HT-29 (cell line): ENCODE measurements at regions not wholly inside any gene's neighbourhood (a gene's known extent, or its start where the extent isn't known, plus 50 kb on each side); places are given as distances from the start of the nearest gene placed in this dataset.
"Not testable (repeated sequence)": the region's sequence is repeated elsewhere in the genome, so short reads cannot be mapped to it uniquely, and the experiment has no call there.

Experiments used
- DNase-seq: peaks from one replicate; pipeline ENCODE4 v3.0.0-alpha.2; 2015; ENCODE audit warnings: low spot score

DNA sequence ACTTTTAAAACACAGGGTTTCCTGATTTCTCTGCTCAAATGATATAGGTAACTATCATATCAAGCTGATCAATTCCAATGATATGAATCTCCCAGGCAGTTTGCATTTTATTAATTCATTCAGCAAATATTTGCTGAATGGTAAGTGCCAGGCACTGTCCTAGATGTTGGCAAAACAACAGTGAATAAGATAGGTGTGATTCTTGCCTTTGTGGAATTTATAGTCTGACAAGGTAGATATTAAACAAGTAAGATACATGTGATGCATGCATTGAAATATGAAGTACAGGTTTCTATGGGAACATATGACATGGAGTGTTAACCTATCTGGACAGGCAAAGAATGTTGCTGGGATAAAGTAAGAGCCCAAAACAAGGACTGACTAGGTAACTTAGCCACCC is 231.8 kb upstream of the DAB2 start:
- DNase-seq: no peak

DNA sequence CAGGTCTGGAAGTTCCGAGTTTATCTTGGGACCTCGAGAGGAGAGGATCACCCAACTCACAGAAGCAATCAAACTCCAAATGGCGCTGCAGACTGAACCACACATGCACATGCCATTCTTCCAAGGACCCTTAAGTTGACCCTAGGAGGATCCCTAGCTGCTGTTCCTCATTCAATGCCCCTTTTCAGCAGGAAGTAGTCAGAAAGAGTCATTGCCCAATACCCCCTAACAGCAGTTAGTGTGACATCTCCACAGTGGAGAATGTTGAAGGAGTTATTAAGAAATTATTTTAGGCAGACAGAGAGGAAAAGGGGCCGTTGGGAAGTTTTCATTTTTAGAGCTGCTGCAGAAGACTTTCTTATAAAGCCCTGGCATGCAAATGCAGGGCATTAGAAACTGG is 229.9 kb upstream of the DAB2 start:
- no peak for DNase-seq

DNA sequence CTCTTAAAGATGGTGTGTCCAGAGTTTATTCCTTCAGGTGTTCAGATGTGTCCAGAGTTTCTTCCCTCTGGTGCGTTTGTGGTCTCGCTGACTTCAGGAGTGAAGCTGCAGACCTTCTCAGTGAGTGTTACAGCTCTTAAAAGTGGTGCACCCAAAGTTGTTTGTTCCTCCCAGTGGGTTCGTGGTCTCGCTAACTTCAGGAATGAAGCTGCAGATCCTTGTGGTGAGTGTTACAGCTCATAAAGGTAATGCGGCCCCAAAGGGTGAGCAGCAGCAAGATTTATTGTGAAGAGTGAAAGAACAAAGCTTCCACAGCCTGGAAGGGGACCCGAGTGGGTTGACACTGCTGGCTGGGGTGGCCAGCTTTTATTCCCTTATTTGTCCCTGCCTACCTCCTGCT is 227.7 kb upstream of the DAB2 start:
- DNase-seq: not testable (repeated sequence)

DNA sequence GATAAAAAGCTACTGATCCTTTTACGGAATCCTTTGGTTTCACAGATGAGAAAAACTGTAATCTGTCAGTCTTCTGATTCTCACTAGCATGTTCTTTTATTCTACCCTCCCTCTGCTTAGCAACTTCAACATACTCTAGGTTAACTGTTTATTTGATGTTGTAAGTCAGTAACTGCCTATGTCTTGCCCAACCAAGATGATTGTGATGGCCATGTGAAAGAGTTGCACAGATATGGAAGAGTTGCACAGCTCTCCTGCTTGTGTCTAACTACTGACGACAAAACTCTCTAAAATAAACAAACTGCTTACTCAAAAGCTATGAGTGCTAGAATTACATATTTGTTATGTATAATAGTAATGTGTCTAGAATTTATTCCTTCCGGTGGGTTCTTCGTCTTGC is 227.3 kb upstream of the DAB2 start:
- DNase-seq: no peak

DNA sequence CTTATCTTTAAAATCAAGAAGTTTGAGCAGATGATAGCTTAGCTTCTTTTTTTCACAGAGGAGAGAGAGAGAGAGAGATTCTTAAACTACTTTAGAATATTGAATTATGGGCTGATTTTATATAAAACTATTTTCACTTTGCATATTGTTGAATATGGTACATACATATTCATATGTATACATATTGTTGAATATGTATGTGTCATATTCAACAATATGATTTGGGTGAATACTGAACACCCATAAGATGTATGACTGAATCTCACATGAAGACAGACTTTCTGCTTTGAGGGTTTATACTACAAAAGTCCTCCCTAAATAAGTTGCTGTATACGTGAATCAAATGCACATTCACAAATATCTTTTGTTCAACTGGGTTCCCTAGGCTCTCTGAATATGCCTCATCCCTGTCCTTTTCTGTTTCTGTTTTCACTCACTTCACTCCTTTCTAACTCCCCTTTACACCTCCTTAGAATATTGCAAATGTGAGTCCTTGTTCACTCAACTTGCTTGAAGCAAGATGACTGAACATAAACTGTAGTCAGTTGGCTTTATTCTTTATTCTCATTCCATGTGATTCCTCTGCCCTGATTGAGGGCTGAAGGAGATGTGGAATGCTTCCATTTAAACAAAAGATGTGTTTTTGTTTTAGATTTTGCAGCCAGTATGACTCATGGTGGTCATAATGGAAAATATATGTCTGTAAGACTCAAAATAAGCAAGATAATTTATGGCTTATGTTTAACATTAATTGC is 225.4 kb upstream of the DAB2 start:
- no peak for DNase-seq

DNA sequence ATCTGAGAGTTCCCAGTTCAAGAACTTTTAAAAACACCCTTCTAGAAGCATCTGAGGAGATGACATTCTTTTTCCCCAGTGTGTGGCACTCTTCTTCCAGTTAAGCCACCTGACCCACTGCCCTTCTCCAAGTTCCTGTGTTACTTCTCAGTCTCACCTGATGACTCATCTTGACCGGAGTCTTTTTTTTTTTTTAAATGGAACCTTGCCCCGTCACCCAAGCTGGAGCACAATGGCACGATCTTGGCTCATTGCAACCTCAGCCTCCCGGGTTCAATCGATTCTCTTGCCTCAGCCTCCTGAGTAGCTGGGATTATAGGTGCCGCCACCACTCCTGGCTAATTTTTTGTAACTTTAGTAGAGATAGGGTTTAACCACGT is 224.1 kb upstream of the DAB2 start:
- peak; percentile 72 for DNase-seq

DNA sequence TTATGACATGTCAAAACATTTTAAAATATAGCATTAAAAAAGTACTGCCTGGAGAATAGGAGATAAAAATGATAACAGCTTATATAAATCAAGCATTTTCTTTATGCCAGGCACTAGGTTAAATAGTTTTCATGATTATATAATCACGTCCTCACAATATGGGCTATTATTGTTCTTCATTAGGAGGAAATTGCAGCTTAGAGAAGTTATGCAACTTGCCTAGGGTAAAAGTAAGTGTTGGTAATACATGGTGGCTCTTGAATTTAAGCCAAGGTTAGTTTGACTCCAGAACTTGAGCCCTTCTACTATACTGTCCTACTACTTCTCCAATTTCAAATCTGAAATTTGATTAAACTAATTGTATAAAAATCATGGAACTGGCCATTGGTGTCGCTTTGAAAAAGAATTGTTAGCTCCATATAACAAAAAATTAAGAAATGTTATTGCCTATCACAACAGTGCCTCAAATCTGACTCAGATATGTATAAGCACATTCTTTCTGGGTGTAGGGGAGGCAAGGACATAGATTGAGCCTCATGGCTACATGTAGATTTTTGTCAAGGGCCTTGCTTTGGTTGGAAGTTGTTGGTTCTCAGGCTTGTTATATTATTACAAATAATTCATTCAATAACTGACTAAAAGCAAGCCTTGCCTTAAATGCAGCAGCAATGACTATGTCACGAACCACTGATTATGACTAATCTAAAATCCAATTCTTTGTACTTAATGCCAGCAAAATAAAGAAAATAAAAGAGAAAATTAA is 223.5 kb upstream of the DAB2 start:
- no peak for DNase-seq

DNA sequence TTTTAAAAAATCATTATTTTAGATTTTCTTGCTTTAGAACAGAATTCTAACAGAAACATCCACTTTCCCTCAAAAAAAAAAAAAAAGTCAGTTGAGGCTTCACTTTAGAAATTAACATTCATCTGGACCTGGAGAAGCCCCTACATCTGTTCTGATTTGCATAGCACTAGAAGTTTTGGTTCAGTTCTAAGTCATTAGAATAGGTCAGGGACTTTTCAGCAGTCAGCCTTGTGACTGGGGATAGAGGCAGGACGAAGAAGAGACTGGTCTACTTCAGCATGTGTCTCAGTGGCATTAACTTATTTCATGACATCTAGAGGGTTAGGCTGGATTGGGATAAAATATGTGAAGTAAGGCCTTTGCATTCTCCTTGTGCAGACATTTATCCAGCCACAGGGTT is 215.8 kb upstream of the DAB2 start:
- DNase-seq: no peak

DNA sequence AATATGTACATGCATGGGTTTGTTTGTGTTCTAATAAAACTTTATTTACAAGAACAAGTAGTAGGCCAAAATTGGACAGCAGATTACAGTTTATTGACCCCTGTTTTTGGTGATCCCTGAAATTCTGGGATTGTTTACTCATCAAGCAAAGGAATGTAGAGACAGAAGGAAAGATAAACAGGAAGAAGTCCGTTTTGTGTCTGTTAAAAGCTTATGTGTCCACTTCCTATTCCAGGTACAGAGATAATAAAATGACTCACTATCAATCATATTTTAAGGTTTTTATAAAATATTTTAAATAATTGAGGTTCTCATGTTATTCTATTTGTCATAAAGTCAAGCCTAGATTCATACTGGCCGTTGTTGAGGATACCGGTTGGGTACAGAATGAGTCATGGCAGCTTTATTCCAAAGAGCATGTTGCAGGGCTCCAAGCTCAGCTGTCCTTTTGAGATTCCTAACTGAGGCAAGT is 214.9 kb upstream of the DAB2 start:
- peak; percentile 48 for DNase-seq

DNA sequence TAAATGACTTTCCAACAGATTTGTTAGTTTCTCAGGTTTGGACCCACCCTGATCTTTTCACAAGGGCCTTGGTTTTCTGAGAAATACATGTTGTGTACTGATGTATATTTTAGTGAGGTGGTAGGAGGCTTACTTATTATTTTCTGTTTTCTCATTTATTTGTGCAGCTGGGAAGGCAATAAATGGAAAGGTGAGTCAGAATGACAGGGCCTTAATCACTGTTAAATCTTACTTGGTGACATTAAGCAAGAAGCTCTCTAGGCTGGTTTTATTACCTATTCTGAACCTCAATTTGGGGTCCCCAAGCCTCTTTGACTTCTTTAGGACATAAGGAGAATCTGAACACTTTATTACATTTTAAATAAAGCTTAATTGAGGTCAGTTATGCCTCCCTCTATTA is 214.0 kb upstream of the DAB2 start:
- peak; percentile 45 for DNase-seq

DNA sequence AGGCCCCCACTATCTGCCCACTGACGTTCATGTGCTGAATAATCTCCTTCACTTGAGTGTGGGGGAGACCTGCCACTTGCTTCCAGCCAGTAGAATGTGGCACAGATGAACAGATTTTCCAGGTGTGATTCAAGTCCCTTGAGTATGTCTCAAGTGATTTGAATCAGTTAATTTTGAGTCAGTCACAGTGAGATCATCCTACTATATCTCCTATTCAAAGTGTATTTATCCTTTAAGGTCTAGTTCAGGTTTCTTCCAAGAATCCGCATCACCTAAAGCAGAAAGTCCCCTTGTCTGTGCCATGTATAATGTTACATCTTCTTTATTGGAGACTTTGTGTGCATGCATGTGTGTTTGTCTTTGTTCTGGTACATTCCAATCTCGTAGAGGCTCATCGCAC is 208.3 kb upstream of the DAB2 start:
- DNase-seq: no peak

DNA sequence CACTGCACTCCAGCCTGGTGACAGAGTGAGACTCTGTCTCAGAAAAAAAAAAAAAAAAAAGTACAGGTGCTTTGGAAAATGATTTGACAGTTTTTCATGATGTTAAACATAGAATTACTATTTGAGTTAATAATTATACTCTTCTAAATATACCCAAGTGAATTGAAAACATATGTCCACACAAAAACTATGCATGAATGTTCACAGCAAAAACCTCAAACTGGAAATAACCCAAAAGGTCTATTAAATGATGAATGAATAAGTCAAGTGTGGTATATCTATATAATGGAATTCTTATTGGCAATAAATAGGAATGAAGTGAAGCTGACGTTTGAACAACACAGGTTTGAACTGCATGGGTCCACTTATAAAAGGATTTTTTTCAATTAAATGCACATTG is 207.2 kb upstream of the DAB2 start:
- DNase-seq: no peak

DNA sequence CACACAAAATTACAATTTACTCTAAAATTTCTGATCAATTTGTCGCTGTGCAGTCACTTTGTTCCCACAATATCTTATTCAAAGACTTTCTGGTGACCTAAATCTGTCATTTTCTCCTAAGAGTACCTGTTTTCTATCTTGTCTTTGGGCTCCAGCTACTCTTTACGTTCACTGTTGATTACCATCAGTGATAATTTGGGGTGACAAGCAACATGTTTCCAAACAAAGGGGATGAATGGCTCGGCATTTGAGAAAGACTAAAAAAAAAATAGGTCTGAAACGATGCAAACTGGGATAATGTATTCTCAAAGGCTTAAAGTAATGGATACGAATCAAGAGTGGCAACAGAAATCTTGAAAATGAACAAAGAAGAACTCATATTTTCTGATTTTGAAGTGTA is 205.2 kb upstream of the DAB2 start:
- no peak for DNase-seq

DNA sequence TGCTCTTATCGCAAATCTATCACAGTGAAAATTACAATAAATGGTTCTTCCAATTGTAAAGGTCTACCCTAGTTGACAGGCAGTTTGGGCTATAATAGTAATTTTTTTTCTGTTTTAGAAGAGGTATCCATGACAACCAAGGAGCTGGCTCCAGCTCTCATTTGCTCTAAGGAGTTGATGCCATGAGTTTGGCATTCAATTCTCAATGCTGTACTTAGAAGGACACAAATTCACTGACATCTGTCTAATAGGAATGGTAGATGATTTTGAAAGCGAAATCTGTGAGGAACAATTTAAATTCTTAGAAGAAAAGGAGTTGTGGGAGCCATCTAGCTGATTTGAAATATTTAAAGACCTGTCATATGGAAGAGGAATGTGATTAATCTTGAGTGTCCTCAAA is 203.6 kb upstream of the DAB2 start:
- no peak for DNase-seq

DNA sequence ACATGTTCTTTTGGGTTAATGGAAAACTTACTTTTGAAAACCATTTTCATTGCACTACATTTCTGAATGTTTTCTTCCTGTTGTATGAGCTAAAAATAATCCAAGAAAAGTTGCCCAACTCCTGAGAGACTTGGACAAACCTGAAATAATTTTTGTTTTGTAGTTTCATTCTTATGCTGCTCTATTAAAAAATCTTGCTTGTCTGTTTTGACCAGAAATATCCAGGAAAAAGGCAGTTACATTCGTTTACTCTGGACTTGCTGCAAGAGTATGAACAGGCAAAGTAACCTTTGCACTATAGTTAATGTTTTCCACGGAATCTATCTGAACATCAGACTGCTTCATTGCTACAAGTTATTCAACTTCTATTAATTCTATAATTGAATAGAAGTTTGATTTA is 200.1 kb upstream of the DAB2 start:
- peak; percentile 83 for DNase-seq

DNA sequence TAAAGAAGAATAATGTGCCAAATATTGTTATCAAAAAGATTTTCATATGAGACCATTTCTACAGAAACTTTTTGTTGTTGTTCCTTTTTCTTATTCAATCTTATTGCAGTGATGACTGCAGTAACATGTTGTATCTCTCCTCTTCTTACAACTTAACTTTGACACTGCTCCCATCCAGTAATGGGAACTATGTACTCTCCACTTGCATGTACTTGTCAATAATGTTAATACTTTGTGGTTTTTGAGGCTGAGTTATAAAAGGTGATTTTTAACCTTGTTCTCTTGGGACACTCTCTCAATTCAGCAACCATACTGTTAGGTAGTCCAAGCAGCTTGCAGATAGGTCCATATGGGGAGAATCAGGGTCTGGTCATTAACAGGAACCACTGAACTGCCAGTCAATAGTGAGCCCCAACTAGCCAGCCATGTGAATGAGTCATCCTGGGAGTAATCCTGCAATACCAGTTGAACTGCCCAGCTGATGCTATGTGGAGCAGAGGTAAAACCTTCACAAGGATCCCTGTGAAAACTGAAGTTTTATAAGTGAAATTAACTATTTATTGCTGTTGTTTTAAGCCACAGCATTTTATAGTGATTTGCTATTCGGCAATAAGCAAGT is 199.6 kb upstream of the DAB2 start:
- DNase-seq: peak; percentile 98

DNA sequence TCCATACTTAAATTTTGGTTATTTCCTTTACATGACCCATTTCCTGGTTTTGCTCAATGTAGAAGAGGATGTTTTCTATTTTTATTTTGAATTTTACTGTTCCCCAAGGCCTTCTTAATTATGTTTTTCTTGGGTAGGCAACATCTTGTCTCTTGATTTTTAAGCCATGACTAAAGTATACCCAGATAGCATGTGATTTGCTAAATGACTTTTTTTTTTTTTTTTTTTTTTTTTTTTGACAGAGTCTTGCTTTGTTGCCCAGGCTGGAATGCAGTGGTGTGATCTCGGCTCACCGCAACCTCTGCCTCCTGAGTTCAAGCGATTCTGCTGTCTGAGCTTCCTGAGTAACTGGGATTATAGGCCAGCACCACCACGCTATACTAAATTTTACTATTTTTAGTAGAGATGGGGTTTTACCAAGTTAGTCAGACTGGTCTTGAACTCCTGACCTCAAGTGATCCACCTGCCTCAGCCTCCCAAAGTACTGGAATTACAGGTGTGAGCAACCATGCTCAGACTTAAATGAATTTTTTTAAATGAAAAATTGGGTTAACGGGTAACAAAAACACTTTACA is 198.6 kb upstream of the DAB2 start:
- DNase-seq: no peak

DNA sequence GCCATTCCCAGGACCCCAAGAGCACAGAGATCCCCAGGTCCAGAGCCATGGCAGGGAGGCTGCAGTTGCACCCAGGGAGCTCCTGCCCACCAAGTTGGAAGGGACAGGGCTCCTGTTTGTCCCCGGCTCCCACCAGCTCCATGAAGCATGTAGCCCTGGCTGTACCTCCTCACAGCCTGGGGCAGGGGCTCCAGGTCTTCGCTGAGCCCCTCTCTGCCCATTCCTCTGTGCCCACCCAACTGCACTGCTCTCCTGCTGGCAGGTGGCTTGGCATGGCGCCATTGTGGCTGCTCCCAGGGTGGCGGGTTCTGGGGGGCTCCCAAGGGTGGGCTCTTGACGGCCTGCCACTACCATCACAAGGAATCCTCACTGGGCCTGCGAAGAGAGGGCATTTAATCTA is 197.5 kb upstream of the DAB2 start:
- no peak for DNase-seq

DNA sequence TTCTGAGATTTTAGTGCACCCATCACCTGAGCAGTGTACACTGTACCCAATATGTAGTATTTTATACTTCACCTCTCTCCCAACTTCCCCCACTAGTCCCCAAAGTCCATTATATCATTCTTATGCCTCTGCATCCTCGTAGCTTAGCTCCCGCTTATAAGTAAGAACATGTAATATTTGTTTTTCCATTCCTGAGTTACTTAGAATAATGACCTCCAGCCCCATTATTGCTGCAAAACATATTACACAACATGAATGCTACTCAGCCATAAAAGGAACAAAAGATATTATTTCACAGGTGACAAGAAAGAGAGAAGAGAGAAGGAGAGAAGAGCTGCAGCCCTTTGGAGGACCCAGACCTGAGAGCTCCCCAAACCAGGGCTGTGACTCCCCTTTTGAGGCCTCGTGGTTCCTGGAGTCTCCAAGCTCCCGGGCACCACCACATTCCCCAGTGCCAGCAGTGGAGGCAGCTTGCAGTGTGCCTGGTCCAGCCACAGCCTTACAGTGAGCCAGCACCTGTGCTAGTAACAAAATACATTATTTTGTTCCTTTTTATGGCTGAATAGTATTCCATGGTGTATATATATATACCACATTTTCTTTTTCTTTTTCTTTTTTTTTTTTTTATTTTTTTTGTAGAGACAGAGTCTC is 194.5 kb upstream of the DAB2 start:
- DNase-seq: no peak

DNA sequence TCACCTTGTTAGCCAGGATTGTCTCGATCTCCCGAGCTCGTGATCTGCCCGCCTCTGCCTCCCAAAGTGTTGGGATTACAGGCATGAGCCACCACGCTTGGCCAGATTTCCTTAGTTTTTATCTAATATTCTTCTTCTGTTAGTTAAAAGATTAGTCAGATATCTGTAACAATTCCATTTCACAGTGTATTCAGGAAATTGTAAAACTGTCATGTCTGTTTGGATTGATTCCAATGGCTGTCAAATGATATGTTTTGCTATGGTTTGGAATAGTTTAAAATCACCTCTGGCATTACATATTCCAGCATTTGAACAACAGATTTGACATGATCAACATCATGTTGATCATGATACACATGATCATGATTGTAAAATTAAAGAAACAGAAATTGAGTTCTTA is 193.6 kb upstream of the DAB2 start:
- DNase-seq: no peak

DNA sequence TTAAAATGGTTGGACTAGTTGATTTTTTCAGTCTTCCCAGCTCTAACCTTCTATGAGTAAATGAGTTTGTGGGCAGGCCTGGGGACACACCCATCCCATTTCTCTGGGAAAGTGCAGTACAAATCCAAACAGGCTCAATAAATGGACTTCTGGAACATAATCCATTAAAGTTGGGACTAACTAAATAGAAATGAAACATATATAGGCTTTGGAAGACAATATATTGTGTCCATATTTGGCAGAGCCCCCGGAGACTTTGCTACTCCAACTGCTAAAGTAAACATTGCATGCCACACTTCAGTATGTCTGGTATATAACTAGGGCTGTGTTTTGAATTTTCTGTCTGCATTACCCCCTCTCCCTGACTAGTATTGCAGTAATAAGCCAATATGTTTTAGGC is 191.4 kb upstream of the DAB2 start:
- no peak for DNase-seq

DNA sequence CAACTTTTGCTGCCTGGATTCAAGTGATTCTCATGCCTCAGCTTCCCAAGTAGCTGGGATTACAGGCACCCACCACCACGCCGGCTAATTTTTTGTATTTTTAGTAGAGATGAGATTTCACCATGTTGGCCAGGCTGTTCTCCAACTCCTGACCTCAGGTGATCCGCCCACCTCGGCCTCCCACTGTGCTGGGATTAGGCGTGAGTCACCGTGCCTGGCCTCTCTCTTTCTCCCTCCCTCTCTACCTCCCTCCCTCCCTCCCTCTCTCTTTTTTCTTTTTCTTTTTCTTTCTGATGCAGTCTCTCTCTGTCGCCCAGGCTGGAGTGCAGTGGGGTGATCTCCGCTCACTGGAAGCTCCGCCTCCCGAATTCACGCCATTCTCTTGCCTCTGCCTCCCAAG is 186.3 kb upstream of the DAB2 start:
- DNase-seq: not testable (repeated sequence)
